GM23338 (cell line): ENCODE measurements at regions not wholly inside any gene's neighbourhood (a gene's known extent, or its start where the extent isn't known, plus 50 kb on each side); places are given as distances from the start of the nearest gene placed in this dataset. TPM values are rescaled to one million over a fixed set of nuclear protein-coding genes. Genes with fewer than 3 reads are reported as not detected.
A peak's percentile ranks its signal among the peaks of the same experiment; 100 is the strongest.
"Not testable (repeated sequence)": the region's sequence is repeated elsewhere in the genome, so short reads cannot be mapped to it uniquely, and the experiment has no call there.

Source experiments
- ATAC-seq: fragments of 200-7000 bp; cut with Tn5 transposase; 3 replicates; pipeline ENCODE4 v1.9.1; 2020
- DNase-seq: peaks from one replicate; pipeline ENCODE4 v3.0.0-alpha.2; 2015; ENCODE audit warnings: low spot score
- H2AFZ ChIP-seq: fragments of 200-600 bp; sonication (generic); 2 replicates; pipeline ENCODE4 v1.8.0; 2016; ENCODE audit warnings: antibody characterized with exemption, mild to moderate bottlenecking, moderate library complexity
- H3F3A ChIP-seq: fragments of 200-600 bp; sonication (generic); replicated peaks from 2 replicates; pipeline ENCODE4 v1.8.0; 2017; ENCODE audit warnings: antibody characterized with exemption, mixed run types, low read depth
- H3K27ac ChIP-seq: fragments of 200-600 bp; sonication (generic); 2 replicates; pipeline ENCODE4 v1.6.1; 2016; ENCODE audit warnings: low read depth
- H3K27me3 ChIP-seq: fragments of 200-600 bp; sonication (generic); 2 replicates; pipeline ENCODE4 v1.8.0; 2016; ENCODE audit warnings: mild to moderate bottlenecking, mixed run types, moderate library complexity; ENCODE audit not compliant: insufficient read depth
- H3K36me3 ChIP-seq: fragments of 200-600 bp; sonication (generic); 2 replicates; pipeline ENCODE4 v1.8.0; 2016; ENCODE audit warnings: mild to moderate bottlenecking; ENCODE audit not compliant: insufficient read depth
- H3K4me1 ChIP-seq: fragments of 200-600 bp; sonication (generic); 2 replicates; pipeline ENCODE4 v1.8.0; 2016; ENCODE audit warnings: mild to moderate bottlenecking, moderate library complexity; ENCODE audit not compliant: insufficient read depth
- H3K4me2 ChIP-seq: fragments of 200-600 bp; sonication (generic); 2 replicates; pipeline ENCODE4 v1.7.1; 2017; ENCODE audit warnings: mixed run types
- H3K4me3 ChIP-seq: fragments of 200-600 bp; sonication (generic); 2 replicates; pipeline ENCODE4 v1.6.1; 2016; ENCODE audit warnings: mixed run types
- H3K79me2 ChIP-seq: fragments of 200-600 bp; sonication (generic); replicated peaks from 2 replicates; pipeline ENCODE4 v1.8.0; 2017; ENCODE audit warnings: mild to moderate bottlenecking; ENCODE audit not compliant: insufficient read depth
- H3K9me2 ChIP-seq: fragments of 200-600 bp; sonication (generic); 2 replicates; pipeline ENCODE4 v1.8.0; 2017; ENCODE audit not compliant: insufficient read depth
- H4K20me1 ChIP-seq: fragments of 200-600 bp; sonication (generic); replicated peaks from 2 replicates; pipeline ENCODE4 v1.8.0; 2017; ENCODE audit warnings: mild to moderate bottlenecking; ENCODE audit not compliant: insufficient read depth
- H3K27ac Mint-ChIP-seq: 2 replicates; pipeline ENCODE4 v1.8.0; 2020; ENCODE audit warnings: inconsistent platforms, mild to moderate bottlenecking, moderate library complexity, mixed read lengths
- H3K27me3 Mint-ChIP-seq: 3 replicates; pipeline ENCODE4 v1.8.0; 2022; ENCODE audit warnings: low read depth, mild to moderate bottlenecking, moderate library complexity, mixed read lengths, inconsistent platforms; ENCODE audit not compliant: insufficient read depth, poor library complexity
- H3K36me3 Mint-ChIP-seq: 3 replicates; pipeline ENCODE4 v1.8.0; 2021; ENCODE audit warnings: low read depth, mild to moderate bottlenecking, inconsistent platforms, moderate library complexity, mixed read lengths
- H3K4me1 Mint-ChIP-seq: 3 replicates; pipeline ENCODE4 v1.8.0; 2020; ENCODE audit warnings: mild to moderate bottlenecking, inconsistent platforms, mixed read lengths
- H3K4me3 Mint-ChIP-seq: 3 replicates; pipeline ENCODE4 v1.8.0; 2021; ENCODE audit warnings: moderate library complexity, mild to moderate bottlenecking, inconsistent platforms, mixed read lengths
- H3K9me3 Mint-ChIP-seq: 3 replicates; pipeline ENCODE4 v1.8.0; 2020; ENCODE audit warnings: moderate library complexity, mild to moderate bottlenecking, inconsistent platforms, mixed read lengths
- CTCF ChIP-seq, 2 experiments: fragments of 200-600 bp in 1 of 2; sonication (generic) in 1 of 2; conservative IDR thresholded peaks; 2 replicates each; pipeline versions ENCODE4 v1.5.1 to v1.6.1; 2016 to 2017; ENCODE audit warnings: antibody characterized with exemption in 2 of 2, low read depth in 2 of 2, mild to moderate bottlenecking in 2 of 2, moderate library complexity in 1 of 2
- small RNA-seq: library from RNA; depleted of rRNA; stranded (forward); fragments of <200 nt; gene quantifications from one replicate; pipeline ENCODE3, GENCODE V24; 2014; ENCODE audit warnings: low replicate concordance

DNA sequence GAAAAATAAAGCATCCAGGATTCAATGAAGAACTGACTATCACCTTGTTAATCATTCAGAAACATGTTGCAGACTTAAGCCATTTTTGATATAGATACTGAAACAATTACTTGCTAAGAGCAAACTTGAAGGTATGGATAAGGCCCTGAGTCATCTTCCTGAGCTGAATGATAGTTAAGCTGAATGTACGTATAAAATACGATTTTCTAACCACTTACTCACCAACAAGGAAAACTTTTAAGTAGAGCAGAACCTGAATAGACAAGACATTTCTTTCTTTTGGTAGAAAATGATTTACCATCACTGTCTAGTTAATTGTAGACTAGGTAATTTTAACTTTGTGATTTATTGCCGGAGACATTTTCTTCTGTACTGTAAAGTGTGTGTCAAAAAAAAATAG is 261.2 kb downstream of the RTP5 start:
- H3K27ac ChIP-seq, H3K27ac Mint-ChIP-seq, H3K9me2 ChIP-seq, H3K27me3 ChIP-seq, H2AFZ ChIP-seq, H3K4me1 ChIP-seq, H3K27me3 Mint-ChIP-seq, DNase-seq, H3K79me2 ChIP-seq, H3K4me3 ChIP-seq, ATAC-seq, H3K36me3 ChIP-seq, H3F3A ChIP-seq, H3K4me2 ChIP-seq, H3K4me1 Mint-ChIP-seq, H3K36me3 Mint-ChIP-seq, H3K9me3 Mint-ChIP-seq, H4K20me1 ChIP-seq, H3K4me3 Mint-ChIP-seq: not testable (repeated sequence)

DNA sequence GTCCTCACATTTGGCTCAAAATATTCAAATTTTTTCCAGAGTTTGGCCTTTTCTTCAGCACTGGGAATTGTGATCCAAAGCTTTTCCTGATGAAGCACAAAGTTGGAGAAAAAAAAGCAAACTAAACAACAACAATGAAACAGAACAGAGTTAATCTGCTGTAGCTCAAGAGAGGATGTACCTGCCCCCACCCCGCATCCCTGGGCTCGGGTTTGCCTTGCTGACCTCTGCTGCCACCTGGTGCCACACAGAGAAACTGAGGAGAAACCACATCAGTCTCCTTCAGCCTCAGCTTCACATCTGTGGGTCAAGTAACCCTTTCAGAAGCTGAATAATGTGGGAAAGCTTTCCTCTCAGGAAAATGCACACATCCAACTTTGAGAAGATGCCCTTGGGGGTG is 290.4 kb downstream of the RTP5 start:
- H3K27ac ChIP-seq, H3K79me2 ChIP-seq, H3K36me3 ChIP-seq, H3K27ac Mint-ChIP-seq, H3K4me2 ChIP-seq, ATAC-seq, H4K20me1 ChIP-seq, H3K4me3 Mint-ChIP-seq, H3K9me2 ChIP-seq, H3K4me3 ChIP-seq, H2AFZ ChIP-seq, H3K9me3 Mint-ChIP-seq, H3F3A ChIP-seq, H3K36me3 Mint-ChIP-seq, DNase-seq, H3K27me3 ChIP-seq, H3K4me1 ChIP-seq, H3K27me3 Mint-ChIP-seq, H3K4me1 Mint-ChIP-seq: not testable (repeated sequence)
- peak in 1 of 2 experiments; percentile 50; a peak in 2 of 4 replicates for TF ChIP-seq CTCF (conservative IDR thresholded peaks at IDR 0.05; ENCODE audit: low read depth in 2 of 2)

DNA sequence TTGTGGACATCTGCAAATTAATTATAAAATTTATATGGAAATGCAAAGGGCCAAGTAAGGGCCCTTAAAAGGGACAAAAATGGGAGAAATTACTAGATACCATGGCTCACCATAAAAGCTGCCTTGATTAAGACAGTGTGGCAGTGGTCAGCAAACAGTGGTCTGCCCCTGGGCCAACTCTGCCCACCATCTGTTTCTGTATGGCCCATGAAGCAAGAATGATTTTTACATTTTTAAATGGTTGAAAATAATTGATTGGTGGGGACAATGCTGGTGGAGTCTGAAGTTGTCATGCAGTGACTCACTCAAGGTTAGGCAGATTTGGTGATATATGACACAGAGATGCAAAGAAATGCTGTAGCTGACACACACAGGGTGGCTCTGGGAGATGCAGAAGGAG is 295.6 kb downstream of the RTP5 start:
- H3K36me3 ChIP-seq, H3K9me2 ChIP-seq, H3K27ac Mint-ChIP-seq, H3K4me1 ChIP-seq, H2AFZ ChIP-seq, H3K4me2 ChIP-seq, H3K79me2 ChIP-seq, ATAC-seq, H4K20me1 ChIP-seq, H3K4me1 Mint-ChIP-seq, H3K4me3 Mint-ChIP-seq, H3K9me3 Mint-ChIP-seq, H3K27me3 Mint-ChIP-seq, H3K27me3 ChIP-seq, H3K27ac ChIP-seq, H3K36me3 Mint-ChIP-seq, H3K4me3 ChIP-seq, H3F3A ChIP-seq, DNase-seq: not testable (repeated sequence)

DNA sequence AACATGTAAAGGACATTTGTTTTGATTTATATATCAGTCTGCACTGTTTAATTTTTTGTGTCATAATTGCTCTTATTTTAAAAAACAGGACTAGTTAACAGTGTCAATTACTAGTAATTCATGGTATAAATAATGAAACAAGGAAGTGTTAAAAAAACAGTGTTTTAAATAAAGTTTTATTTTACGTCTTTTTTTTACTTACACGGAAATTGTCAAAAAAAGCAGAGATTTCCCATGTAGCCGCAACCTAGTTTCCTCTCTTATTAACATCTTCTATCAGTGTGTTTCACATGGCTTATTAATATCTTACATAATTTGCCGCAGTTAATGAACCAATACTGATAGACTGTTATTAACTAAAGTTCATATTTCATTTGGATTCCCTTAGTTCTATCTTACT is 301.8 kb downstream of the RTP5 start:
- H3K4me2 ChIP-seq, H3K36me3 Mint-ChIP-seq, H3K9me2 ChIP-seq, H3K4me3 ChIP-seq, H3K9me3 Mint-ChIP-seq, H3K4me1 ChIP-seq, H3K4me1 Mint-ChIP-seq, H3K79me2 ChIP-seq, H3K36me3 ChIP-seq, H3K27ac Mint-ChIP-seq, H3K27me3 Mint-ChIP-seq, H3F3A ChIP-seq, H3K27me3 ChIP-seq, H3K27ac ChIP-seq, H3K4me3 Mint-ChIP-seq, H2AFZ ChIP-seq, ATAC-seq, DNase-seq, H4K20me1 ChIP-seq: not testable (repeated sequence)

Small RNAs in the stretch of these regions (small RNA-seq; reads per million reads assigned to genes)
- gene CICP10 = not detected
- not detected for gene SEPT14P2
